LHCN-M2 (cell line): ENCODE measurements at regions not wholly inside any gene's neighbourhood (a gene's known extent, or its start where the extent isn't known, plus 50 kb on each side); places are given as distances from the start of the nearest gene placed in this dataset.

Experiments
- DNase-seq: peaks from one replicate; pipeline ENCODE4 v3.0.0-alpha.2; 2012; ENCODE audit warnings: low read depth

GRCh38 chr13:26942184-26942583 lies 181.6 kb upstream of the GPR12 start:
- DNase-seq: no peak

GRCh38 chr13:26941345-26942174 lies 181.0 kb upstream of the GPR12 start:
- DNase-seq: peak; percentile 76

- no peak for DNase-seq
Observed at GRCh38 chr13:26934096-26934495, 173.5 kb upstream of the GPR12 start.

- DNase-seq: no peak
Observed at GRCh38 chr13:26932465-26932864, 171.9 kb upstream of the GPR12 start.

- DNase-seq: peak; percentile 37
Observed at GRCh38 chr13:26929971-26930730, 169.6 kb upstream of the GPR12 start.

- DNase-seq: no peak
Observed at GRCh38 chr13:26927511-26927910, 166.9 kb upstream of the GPR12 start.

GRCh38 chr13:26926371-26926770 lies 165.8 kb upstream of the GPR12 start:
- DNase-seq: no peak

GRCh38 chr13:26923824-26924605 lies 163.4 kb upstream of the GPR12 start:
- DNase-seq: peak; percentile 46

GRCh38 chr13:26921918-26922317 lies 161.3 kb upstream of the GPR12 start:
- DNase-seq: no peak

GRCh38 chr13:26920614-26921355 lies 160.2 kb upstream of the GPR12 start:
- no peak for DNase-seq

- no peak for DNase-seq
Observed at GRCh38 chr13:26919732-26920131, 159.1 kb upstream of the GPR12 start.

- DNase-seq: peak; percentile 16
Observed at GRCh38 chr13:26919311-26919710, 158.7 kb upstream of the GPR12 start.

GRCh38 chr13:26914624-26915023 lies 154.0 kb upstream of the GPR12 start:
- peak; percentile 93 for DNase-seq

GRCh38 chr13:26914148-26914547 lies 153.6 kb upstream of the GPR12 start:
- no peak for DNase-seq

GRCh38 chr13:26910754-26911465 lies 150.3 kb upstream of the GPR12 start:
- DNase-seq: no peak

- no peak for DNase-seq
Observed at GRCh38 chr13:26909477-26909876, 148.9 kb upstream of the GPR12 start.

- no peak for DNase-seq
Observed at GRCh38 chr13:26908126-26908525, 147.5 kb upstream of the GPR12 start.

GRCh38 chr13:26899202-26899601 lies 138.6 kb upstream of the GPR12 start:
- no peak for DNase-seq

GRCh38 chr13:26897706-26898550 lies 137.3 kb upstream of the GPR12 start:
- no peak for DNase-seq
